WI38 (cell line): ENCODE measurements at regions not wholly inside any gene's neighbourhood (a gene's known extent, or its start where the extent isn't known, plus 50 kb on each side); places are given as distances from the start of the nearest gene placed in this dataset.

Experiments used
- H3K4me3 ChIP-seq: 2 replicates; pipeline ENCODE4 v1.5.1; 2011; ENCODE audit warnings: low read depth, mild to moderate bottlenecking, control low read depth, low read length
- CTCF ChIP-seq: IDR thresholded peaks from 2 replicates; pipeline ENCODE4 v1.5.1; 2012; ENCODE audit warnings: low read depth, mild to moderate bottlenecking, control low read depth, low read length

- no peak for TF ChIP-seq CTCF
- no peak overlapping the region for H3K4me3 ChIP-seq
Measured at GRCh38 chr5:168179192-168179593, 112.3 kb upstream of the WWC1 start.

- H3K4me3 ChIP-seq = no peak overlapping the region
- no peak for TF ChIP-seq CTCF
Measured at GRCh38 chr5:168182269-168182668, 109.2 kb upstream of the WWC1 start.

DNA sequence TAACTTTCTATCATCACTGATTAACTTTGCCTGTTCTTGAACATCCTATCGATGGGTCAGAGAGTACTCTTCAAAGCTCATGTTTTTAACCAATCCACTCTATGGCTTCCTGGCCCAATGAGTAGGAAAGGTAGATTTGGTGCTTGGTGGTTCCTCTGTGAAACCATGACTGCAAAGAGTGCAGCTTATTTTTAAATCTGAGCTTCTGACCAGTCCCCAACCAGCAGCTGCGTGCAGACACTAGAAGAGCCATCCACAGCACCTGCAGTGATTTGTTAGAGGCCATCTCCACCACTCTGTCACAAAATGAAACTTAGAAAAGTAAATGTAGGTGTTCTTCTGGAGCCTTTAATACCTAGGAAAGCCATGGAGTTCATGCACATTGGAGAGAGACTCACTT, 107.3 kb upstream of the WWC1 start:
- no peak overlapping the region for H3K4me3 ChIP-seq
- TF ChIP-seq CTCF = no peak

- H3K4me3 ChIP-seq = no peak overlapping the region
- TF ChIP-seq CTCF = no peak
Measured at GRCh38 chr5:168186289-168187074, 105.0 kb upstream of the WWC1 start.

DNA sequence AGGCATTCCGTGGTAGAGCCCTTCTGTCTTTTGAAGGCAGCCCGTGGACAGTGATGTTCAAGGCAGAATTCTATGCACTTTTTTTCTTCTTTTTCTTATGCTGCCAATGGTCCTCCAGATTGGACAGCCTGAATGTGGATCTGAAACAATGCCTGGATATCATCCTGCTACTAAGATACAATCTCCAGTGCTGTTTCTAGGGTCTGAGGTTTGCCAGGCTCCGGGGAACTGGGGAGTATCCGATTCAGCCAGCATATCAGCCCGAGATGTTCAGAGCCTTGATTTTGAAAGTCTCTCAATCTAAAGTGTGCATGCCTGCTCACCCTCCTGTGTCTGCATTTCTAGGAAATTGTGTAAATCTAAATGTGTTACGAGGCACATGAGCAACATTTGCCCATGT, 103.8 kb upstream of the WWC1 start:
- TF ChIP-seq CTCF = no peak
- no peak overlapping the region for H3K4me3 ChIP-seq

GRCh38 chr5:168188182-168188581, 103.3 kb upstream of the WWC1 start:
- TF ChIP-seq CTCF = no peak
- H3K4me3 ChIP-seq = no peak overlapping the region

DNA sequence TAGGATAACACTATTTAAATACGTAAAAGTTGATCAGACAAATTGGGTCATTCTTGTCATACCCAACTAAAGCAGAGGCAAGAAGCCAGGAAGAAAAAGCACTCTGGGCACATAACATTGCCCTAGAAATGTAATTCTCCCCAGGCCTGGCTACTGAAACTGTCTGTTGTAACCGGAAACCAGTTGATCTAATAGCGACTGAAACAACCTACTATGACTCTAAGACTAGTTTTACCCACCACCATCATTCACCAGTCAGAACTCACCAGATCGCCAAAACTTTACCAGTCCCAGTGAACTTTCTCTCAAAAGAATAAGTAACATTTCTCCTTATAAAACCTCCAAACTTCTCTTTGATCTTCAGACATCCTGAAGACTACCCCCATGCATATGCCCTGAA, 99.3 kb upstream of the WWC1 start:
- no peak for TF ChIP-seq CTCF
- no peak overlapping the region for H3K4me3 ChIP-seq
